Germinal center (tissue), 1 donor: ENCODE measurements at regions not wholly inside any gene's neighbourhood (a gene's known extent, or its start where the extent isn't known, plus 50 kb on each side); places are given as distances from the start of the nearest gene placed in this dataset.
"Not testable (repeated sequence)": the region's sequence is repeated elsewhere in the genome, so short reads cannot be mapped to it uniquely, and the experiment has no call there.

Source experiments
- DNase-seq: peaks from one replicate; pipeline ENCODE4 v3.0.0; 2012; ENCODE audit warnings: mixed read lengths, low spot score

GRCh38 chr13:24618011-24618955 lies 61.9 kb upstream of the ATP12A start:
- peak; percentile 20 for DNase-seq

- no peak for DNase-seq
Measured at GRCh38 chr13:24619282-24619681, 60.9 kb upstream of the ATP12A start.

- DNase-seq, result not testable (repeated sequence)
Measured at GRCh38 chr13:24622481-24623148, 57.6 kb upstream of the ATP12A start.

- DNase-seq, result no peak
Measured at GRCh38 chr13:24623149-24623665, 57.0 kb upstream of the ATP12A start.

- no peak for DNase-seq
Measured at GRCh38 chr13:24624363-24624762, 55.8 kb upstream of the ATP12A start.

GRCh38 chr13:24624801-24625231 lies 55.4 kb upstream of the ATP12A start:
- no peak for DNase-seq

- DNase-seq, result peak; percentile 24
Measured at GRCh38 chr13:24625331-24625731, 54.9 kb upstream of the ATP12A start.

- DNase-seq, result no peak
Measured at GRCh38 chr13:24625870-24626849, 54.0 kb upstream of the ATP12A start.

GRCh38 chr13:24627090-24627714 lies 53.0 kb upstream of the ATP12A start:
- no peak for DNase-seq

- no peak for DNase-seq
Measured at GRCh38 chr13:24627946-24628345, 52.3 kb upstream of the ATP12A start.

GRCh38 chr13:24629320-24629719 lies 50.9 kb upstream of the ATP12A start:
- DNase-seq, result no peak

- no peak for DNase-seq
Measured at GRCh38 chr13:24630121-24630520, 50.1 kb upstream of the ATP12A start.
